ENCODE measurements at regions not wholly inside any gene's neighbourhood (a gene's known extent, or its start where the extent isn't known, plus 50 kb on each side); places are given as distances from the start of the nearest gene placed in this dataset.
"Not testable (repeated sequence)": the region's sequence is repeated elsewhere in the genome, so short reads cannot be mapped to it uniquely, and the experiment has no call there.

GRCh38 chr4:128688846-128689437 lies 120.6 kb upstream of the JADE1 start:
- H3K27me3 ChIP-seq (ENCODE audit: insufficient read depth, low read length), result no peaks in the 10 kb centered on the region
- 77% methylated on average over 3 of the region's 3 CpGs for WGBS
- H3K4me3 ChIP-seq (ENCODE audit: low read length), result no peak overlapping the region
- H3K36me3 ChIP-seq (ENCODE audit: insufficient read depth, low read length), result no peaks in the 10 kb centered on the region
- H3K9ac ChIP-seq (ENCODE audit: low read depth, low read length), result no peak overlapping the region
- no peak overlapping the region; the same call in 1 of the 2 replicates for H3K27ac ChIP-seq (ENCODE audit: low read depth, low read length)
- peaks cover 9% of the 10 kb centered on the region; the same call in 1 of the 2 replicates for H3K9me3 ChIP-seq (ENCODE audit: insufficient read depth, low read depth, low read length)
- H3K4me1 ChIP-seq (ENCODE audit: insufficient read depth, low read length), result peaks cover 30% of the 10 kb centered on the region

- 99% methylated on average over 3 of the region's 3 CpGs for WGBS
- peaks cover 9% of the 10 kb centered on the region; the same call in 1 of the 2 replicates for H3K9me3 ChIP-seq (ENCODE audit: insufficient read depth, low read depth, low read length)
- no peak overlapping the region for H3K9ac ChIP-seq (ENCODE audit: low read depth, low read length)
- H3K4me1 ChIP-seq (ENCODE audit: insufficient read depth, low read length), result peaks cover 38% of the 10 kb centered on the region
- H3K27me3 ChIP-seq (ENCODE audit: insufficient read depth, low read length), result no peaks in the 10 kb centered on the region
- H3K27ac ChIP-seq (ENCODE audit: low read depth, low read length), result no peak overlapping the region
- no peaks in the 10 kb centered on the region for H3K36me3 ChIP-seq (ENCODE audit: insufficient read depth, low read length)
- H3K4me3 ChIP-seq (ENCODE audit: low read length), result no peak overlapping the region
Observed at GRCh38 chr4:128688033-128688721, 121.3 kb upstream of the JADE1 start.

DNA sequence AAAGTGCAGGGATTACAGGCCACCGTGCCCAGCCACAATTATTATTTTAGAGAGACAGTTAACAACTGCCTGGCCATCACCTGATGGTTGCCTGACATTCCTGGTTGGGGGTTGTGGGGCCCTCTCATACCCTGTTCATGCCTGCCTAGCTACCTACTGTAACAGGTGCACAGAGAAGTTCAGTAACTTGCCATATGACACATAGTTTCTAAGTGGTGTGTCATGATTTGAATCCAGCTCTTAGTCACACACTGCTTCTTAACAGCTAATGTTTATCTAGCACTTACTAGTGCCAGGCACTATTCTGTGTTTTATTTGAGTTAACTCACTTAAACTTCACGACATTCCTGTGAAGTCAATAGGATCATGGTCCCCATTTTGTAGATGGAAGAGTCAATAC lies 122.7 kb upstream of the JADE1 start:
- Histone ChIP-seq H3K4me3 (ENCODE audit: low read length) (no peak overlapping the region), H3K27ac (ENCODE audit: low read depth, low read length) (no peak overlapping the region), H3K4me1 (ENCODE audit: insufficient read depth, low read length) (peaks cover 50% of the 10 kb centered on the region), H3K36me3 (ENCODE audit: insufficient read depth, low read length) (no peaks in the 10 kb centered on the region), H3K9me3 (ENCODE audit: insufficient read depth, low read depth, low read length) (peaks cover 9% of the 10 kb centered on the region; the same call in 1 of the 2 replicates), H3K27me3 (ENCODE audit: insufficient read depth, low read length) (no peaks in the 10 kb centered on the region), H3K9ac (ENCODE audit: low read depth, low read length) (no peak overlapping the region)
- 96% methylated on average over 2 of the region's 2 CpGs for WGBS

DNA sequence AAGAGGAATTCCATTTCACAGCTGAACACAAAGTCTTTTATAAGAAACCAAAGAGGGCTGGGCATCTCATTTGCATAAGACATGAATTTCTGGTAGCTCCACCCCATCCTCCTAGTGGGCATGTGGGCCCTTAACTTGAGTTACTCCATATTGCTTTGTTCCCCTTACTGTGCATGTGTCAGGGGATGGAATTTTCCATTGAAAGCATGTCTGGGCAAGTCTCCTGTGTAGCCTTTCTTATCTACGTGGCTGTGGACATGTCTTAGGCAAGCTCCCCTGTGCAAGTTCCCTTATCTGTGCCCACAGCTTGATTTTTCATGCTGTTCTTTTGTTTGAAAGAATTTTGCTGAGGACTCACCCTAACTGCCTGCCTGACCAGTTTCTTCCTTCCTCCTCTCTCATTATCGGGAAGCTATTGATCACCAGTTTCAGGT lies 123.5 kb upstream of the JADE1 start:
- H3K27me3 ChIP-seq (ENCODE audit: insufficient read depth, low read length), result no peaks in the 10 kb centered on the region
- peaks cover 9% of the 10 kb centered on the region; the same call in 1 of the 2 replicates for H3K9me3 ChIP-seq (ENCODE audit: insufficient read depth, low read depth, low read length)
- no peak overlapping the region for H3K4me3 ChIP-seq (ENCODE audit: low read length)
- no peak overlapping the region for H3K27ac ChIP-seq (ENCODE audit: low read depth, low read length)
- WGBS, result 93% methylated on average over 2 of the region's 2 CpGs
- peaks cover 52% of the 10 kb centered on the region for H3K4me1 ChIP-seq (ENCODE audit: insufficient read depth, low read length)
- no peak overlapping the region for H3K9ac ChIP-seq (ENCODE audit: low read depth, low read length)
- H3K36me3 ChIP-seq (ENCODE audit: insufficient read depth, low read length), result no peaks in the 10 kb centered on the region

DNA sequence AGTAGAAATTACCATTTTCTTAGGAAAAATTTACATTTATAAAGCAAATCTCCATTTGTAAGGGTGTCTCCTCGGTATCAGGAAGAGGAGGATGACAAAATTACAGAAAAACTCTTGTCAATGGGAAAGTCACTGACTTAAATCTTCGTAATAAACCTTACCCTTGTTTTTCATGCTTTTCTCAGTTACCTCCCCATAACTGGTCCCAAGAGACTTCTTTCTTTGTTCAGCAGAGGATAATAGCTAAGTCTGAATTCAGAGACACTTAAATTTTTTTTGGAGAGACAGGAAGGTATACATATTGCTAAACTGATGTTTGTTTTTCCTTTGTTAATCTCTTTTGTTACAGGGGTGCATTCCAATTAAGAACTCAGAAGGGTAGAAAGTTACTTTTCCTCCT lies 125.5 kb upstream of the JADE1 start:
- no peaks in the 10 kb centered on the region for H3K36me3 ChIP-seq (ENCODE audit: insufficient read depth, low read length)
- WGBS, result 19% methylated on average over 2 of the region's 2 CpGs
- no peak overlapping the region for H3K4me3 ChIP-seq (ENCODE audit: low read length)
- 0 out of 2 replicates have a peak overlapping the region, but pooled peaks have one; percentile 59 for H3K9ac ChIP-seq (ENCODE audit: low read depth, low read length)
- peaks cover 9% of the 10 kb centered on the region; the same call in 1 of the 2 replicates for H3K9me3 ChIP-seq (ENCODE audit: insufficient read depth, low read depth, low read length)
- H3K4me1 ChIP-seq (ENCODE audit: insufficient read depth, low read length), result peaks cover 37% of the 10 kb centered on the region
- no peaks in the 10 kb centered on the region for H3K27me3 ChIP-seq (ENCODE audit: insufficient read depth, low read length)
- H3K27ac ChIP-seq (ENCODE audit: low read depth, low read length), result peak overlapping the region; percentile 90

DNA sequence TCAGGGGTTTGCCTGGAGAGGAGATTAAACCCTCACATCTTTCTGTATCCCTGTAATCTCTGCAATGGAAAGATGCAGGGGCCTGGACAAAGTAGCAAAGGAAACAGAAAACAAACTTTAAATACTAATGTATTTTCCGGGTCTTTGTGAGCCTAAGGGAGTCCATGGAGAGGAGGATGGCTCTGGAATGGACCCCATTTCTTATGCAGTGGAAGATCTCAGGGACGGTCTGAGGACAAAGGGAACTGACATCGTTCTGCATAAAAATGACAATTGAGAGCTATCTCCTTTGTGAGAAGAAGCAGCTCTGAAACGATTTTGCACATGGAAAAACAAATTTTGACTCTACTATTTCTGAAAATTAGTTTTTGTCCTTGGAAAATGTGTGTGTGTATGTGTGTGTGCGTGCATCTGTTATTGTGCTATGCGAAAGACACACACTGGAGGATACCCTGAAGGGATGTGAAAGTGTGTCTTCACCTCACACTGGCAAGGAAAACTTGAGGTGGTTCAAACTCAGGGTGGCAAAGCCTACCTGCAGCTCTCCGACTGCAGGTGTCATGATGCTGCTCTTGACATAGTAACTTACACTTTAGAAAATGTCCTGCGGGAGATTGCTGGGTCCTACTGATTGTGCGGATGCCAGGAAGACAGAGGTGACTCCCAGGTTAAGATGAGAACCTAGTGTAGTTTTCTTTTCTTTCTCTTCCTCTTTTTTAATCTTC lies 126.4 kb upstream of the JADE1 start:
- 16% methylated on average over 8 of the region's 9 CpGs for WGBS
- Histone ChIP-seq H3K4me1 (ENCODE audit: insufficient read depth, low read length) (peaks cover 32% of the 10 kb centered on the region), H3K27ac (ENCODE audit: low read depth, low read length) (peak overlapping the region; percentile 90), H3K9ac (ENCODE audit: low read depth, low read length) (peak overlapping the region; percentile 59), H3K9me3 (ENCODE audit: insufficient read depth, low read depth, low read length) (peaks cover 9% of the 10 kb centered on the region; the same call in 1 of the 2 replicates), H3K4me3 (ENCODE audit: low read length) (peak overlapping the region; percentile 25), H3K27me3 (ENCODE audit: insufficient read depth, low read length) (no peaks in the 10 kb centered on the region), H3K36me3 (ENCODE audit: insufficient read depth, low read length) (no peaks in the 10 kb centered on the region)

DNA sequence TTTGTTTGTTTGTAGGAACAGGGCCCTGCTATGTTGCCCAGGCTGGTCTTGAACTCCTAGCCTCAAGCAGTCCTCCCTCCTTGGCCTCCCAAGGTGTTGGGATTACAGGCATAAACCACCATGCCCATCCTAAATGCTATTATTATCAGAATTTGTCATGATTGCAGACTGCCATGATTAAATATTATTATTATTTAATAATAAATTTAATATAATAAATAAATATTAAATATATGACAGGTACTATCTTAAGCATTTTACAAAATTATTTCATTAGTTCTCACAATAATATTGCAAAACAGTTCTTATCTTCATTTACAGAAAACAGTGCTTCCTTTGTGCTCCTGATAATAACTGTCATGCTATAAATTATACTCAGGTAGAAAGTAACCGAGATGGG lies 133.4 kb upstream of the JADE1 start:
- H3K9ac ChIP-seq (ENCODE audit: low read depth, low read length), result no peak overlapping the region
- H3K4me3 ChIP-seq (ENCODE audit: low read length), result no peak overlapping the region
- H3K4me1 ChIP-seq (ENCODE audit: insufficient read depth, low read length), result peaks cover 16% of the 10 kb centered on the region
- H3K27me3 ChIP-seq (ENCODE audit: insufficient read depth, low read length), result no peaks in the 10 kb centered on the region
- no peaks in the 10 kb centered on the region for H3K36me3 ChIP-seq (ENCODE audit: insufficient read depth, low read length)
- H3K27ac ChIP-seq (ENCODE audit: low read depth, low read length), result no peak overlapping the region
- WGBS, result 100% methylated on average over 1 of the region's 1 CpG
- H3K9me3 ChIP-seq (ENCODE audit: insufficient read depth, low read depth, low read length), result 0 out of 2 replicates have a peak, but pooled peaks cover 2% of the 10 kb centered on the region

DNA sequence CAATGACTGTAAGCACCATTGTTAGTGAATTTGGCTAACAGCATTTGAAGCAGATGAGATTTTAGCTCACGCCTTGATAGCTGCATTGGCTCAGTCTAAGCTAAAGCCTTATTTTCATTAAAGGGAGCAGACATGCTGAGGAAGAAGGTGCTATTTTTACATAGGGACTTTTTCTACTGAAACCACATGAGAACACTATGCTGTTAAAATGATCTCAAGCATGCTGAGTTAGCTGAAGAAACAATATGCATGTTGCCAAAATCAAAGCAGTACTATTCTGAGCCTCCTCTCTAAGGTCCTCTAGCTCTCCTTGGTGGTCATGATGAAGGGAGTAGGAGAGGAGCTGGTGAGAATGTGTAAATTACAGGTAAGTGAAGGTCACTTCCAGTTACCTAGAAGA lies 134.4 kb upstream of the JADE1 start:
- 87% methylated on average over 1 of the region's 1 CpG for WGBS
- Histone ChIP-seq H3K4me3 (ENCODE audit: low read length) (no peak overlapping the region), H3K27ac (ENCODE audit: low read depth, low read length) (no peak overlapping the region)

DNA sequence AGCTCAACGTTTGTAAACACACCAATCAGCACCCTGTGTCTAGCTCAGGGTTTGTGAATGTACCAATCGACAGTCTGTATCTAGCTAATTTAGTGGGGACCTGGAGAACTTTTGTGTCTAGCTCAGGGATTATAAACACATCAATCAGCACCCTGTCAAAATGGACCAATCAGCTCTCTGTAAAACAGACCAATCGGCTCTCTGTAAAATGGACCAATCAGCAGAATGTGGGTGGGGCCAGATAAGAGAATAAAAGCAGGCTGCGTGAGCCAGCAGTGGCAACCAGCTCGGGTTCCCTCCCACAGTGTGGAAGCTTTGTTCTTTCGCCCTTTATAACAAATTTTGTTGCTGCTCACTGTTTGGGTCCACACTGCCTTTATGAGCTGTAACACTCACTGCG lies 136.3 kb upstream of the JADE1 start:
- not testable (repeated sequence) for H3K27me3 ChIP-seq (ENCODE audit: insufficient read depth, low read length); H3K9ac ChIP-seq (ENCODE audit: low read depth, low read length); H3K9me3 ChIP-seq (ENCODE audit: insufficient read depth, low read depth, low read length); H3K27ac ChIP-seq (ENCODE audit: low read depth, low read length); H3K4me3 ChIP-seq (ENCODE audit: low read length); H3K36me3 ChIP-seq (ENCODE audit: insufficient read depth, low read length)
- 97% methylated on average over 7 of the region's 7 CpGs for WGBS
- peaks cover 22% of the 10 kb centered on the region for H3K4me1 ChIP-seq (ENCODE audit: insufficient read depth, low read length)

More for the DNA sequence above, 134.4 kb upstream of the JADE1 start:
- Histone ChIP-seq H3K36me3 (ENCODE audit: insufficient read depth, low read length) (no peaks in the 10 kb centered on the region), H3K9ac (ENCODE audit: low read depth, low read length) (no peak overlapping the region), H3K27me3 (ENCODE audit: insufficient read depth, low read length) (no peaks in the 10 kb centered on the region), H3K9me3 (ENCODE audit: insufficient read depth, low read depth, low read length) (0 out of 2 replicates have a peak, but pooled peaks cover 2% of the 10 kb centered on the region), H3K4me1 (ENCODE audit: insufficient read depth, low read length) (peaks cover 22% of the 10 kb centered on the region)

DNA sequence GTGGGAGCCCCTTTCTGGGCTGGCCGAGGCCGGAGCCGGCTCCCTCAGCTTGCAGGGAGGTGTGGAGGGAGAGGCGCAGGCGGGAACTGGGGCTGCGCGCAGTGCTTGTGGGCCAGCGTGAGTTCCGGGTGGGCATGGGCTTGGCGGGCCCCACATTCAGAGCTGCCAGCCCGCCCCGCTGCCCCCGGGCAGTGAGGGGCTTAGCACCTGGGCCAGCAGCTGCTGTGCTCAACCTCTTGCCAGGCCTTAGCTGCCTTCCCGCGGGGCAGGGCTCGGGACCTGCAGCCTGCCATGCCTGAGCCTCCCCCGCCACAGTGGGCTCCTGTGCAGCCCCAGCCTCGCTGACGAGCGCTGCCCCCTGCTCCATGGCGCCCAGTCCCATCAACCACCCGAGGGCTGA lies 136.9 kb upstream of the JADE1 start:
- H3K9me3 ChIP-seq (ENCODE audit: insufficient read depth, low read depth, low read length); H3K36me3 ChIP-seq (ENCODE audit: insufficient read depth, low read length); H3K27me3 ChIP-seq (ENCODE audit: insufficient read depth, low read length); H3K4me3 ChIP-seq (ENCODE audit: low read length); H3K9ac ChIP-seq (ENCODE audit: low read depth, low read length); H3K27ac ChIP-seq (ENCODE audit: low read depth, low read length): not testable (repeated sequence)
- H3K4me1 ChIP-seq (ENCODE audit: insufficient read depth, low read length), result peaks cover 22% of the 10 kb centered on the region
- 96% methylated on average over 22 of the region's 22 CpGs for WGBS

- WGBS, result 92% methylated on average over 4 of the region's 4 CpGs
- Histone ChIP-seq H3K4me1 (ENCODE audit: insufficient read depth, low read length) (peaks cover 16% of the 10 kb centered on the region), H3K36me3 (ENCODE audit: insufficient read depth, low read length) (no peaks in the 10 kb centered on the region)
Observed at GRCh38 chr4:128670513-128670912, 139.0 kb upstream of the JADE1 start.

More at GRCh38 chr4:128670513-128670912, 139.0 kb upstream of the JADE1 start:
- H3K9ac ChIP-seq (ENCODE audit: low read depth, low read length), result no peak overlapping the region
- H3K27ac ChIP-seq (ENCODE audit: low read depth, low read length), result no peak overlapping the region
- H3K4me3 ChIP-seq (ENCODE audit: low read length), result no peak overlapping the region
- H3K27me3 ChIP-seq (ENCODE audit: insufficient read depth, low read length), result no peaks in the 10 kb centered on the region
- 0 out of 2 replicates have a peak, but pooled peaks cover 7% of the 10 kb centered on the region for H3K9me3 ChIP-seq (ENCODE audit: insufficient read depth, low read depth, low read length)

All from HUES64 (cell line).